ENCODE measurements at regions not wholly inside any gene's neighbourhood (a gene's known extent, or its start where the extent isn't known, plus 50 kb on each side); places are given as distances from the start of the nearest gene placed in this dataset.

DNA sequence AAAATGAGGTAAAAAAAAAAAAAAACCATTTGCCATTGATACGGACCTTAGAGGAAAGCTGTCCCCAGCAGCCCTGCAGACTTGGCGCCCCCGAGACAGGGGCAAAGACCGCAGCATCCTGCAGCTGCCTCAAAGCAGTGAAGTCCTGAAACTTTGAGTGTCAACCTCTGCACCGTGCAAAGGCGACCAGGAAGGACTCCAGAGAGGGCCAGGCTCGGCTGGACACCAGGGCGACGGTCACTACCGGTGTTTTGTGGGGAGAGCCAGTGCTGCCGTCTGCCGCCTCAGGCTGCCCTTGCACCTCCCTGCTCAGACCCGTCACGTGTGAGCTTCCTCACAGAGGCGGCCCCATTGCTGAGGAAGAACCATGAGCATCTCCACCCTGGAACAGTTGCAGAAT lies 146.7 kb upstream of the SPACA7 start:
- Histone ChIP-seq H3K27ac (no peak overlapping the region), H3K4me3 (no peak overlapping the region), H3K4me1 (no peaks in the 10 kb centered on the region), H3K27me3 (peaks cover 0 to 17% (median 0%) of the 10 kb centered on the region in 3 donors), H3K9me3 (no peaks in the 10 kb centered on the region), H3K36me3 (no peaks in the 10 kb centered on the region)
- TF ChIP-seq POLR2A (IDR thresholded peaks at IDR 0.05) (no peak), POLR2AphosphoS5 (IDR thresholded peaks at IDR 0.05) (no peak), EP300 (IDR thresholded peaks at IDR 0.05) (no peak)
- TF ChIP-seq, protein P1, sequence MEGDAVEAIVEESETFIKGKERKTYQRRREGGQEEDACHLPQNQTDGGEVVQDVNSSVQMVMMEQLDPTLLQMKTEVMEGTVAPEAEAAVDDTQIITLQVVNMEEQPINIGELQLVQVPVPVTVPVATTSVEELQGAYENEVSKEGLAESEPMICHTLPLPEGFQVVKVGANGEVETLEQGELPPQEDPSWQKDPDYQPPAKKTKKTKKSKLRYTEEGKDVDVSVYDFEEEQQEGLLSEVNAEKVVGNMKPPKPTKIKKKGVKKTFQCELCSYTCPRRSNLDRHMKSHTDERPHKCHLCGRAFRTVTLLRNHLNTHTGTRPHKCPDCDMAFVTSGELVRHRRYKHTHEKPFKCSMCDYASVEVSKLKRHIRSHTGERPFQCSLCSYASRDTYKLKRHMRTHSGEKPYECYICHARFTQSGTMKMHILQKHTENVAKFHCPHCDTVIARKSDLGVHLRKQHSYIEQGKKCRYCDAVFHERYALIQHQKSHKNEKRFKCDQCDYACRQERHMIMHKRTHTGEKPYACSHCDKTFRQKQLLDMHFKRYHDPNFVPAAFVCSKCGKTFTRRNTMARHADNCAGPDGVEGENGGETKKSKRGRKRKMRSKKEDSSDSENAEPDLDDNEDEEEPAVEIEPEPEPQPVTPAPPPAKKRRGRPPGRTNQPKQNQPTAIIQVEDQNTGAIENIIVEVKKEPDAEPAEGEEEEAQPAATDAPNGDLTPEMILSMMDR (IDR thresholded peaks at IDR 0.05), result no peak
- WGBS, 5 donors, result 75 to 82% (median 79%) methylated on average over 15 of the region's 15 CpGs
- no peak for DNase-seq
- intact Hi-C loops (cut with DNase I; ENCODE audit: low total_unique reads), result no loop called here

DNA sequence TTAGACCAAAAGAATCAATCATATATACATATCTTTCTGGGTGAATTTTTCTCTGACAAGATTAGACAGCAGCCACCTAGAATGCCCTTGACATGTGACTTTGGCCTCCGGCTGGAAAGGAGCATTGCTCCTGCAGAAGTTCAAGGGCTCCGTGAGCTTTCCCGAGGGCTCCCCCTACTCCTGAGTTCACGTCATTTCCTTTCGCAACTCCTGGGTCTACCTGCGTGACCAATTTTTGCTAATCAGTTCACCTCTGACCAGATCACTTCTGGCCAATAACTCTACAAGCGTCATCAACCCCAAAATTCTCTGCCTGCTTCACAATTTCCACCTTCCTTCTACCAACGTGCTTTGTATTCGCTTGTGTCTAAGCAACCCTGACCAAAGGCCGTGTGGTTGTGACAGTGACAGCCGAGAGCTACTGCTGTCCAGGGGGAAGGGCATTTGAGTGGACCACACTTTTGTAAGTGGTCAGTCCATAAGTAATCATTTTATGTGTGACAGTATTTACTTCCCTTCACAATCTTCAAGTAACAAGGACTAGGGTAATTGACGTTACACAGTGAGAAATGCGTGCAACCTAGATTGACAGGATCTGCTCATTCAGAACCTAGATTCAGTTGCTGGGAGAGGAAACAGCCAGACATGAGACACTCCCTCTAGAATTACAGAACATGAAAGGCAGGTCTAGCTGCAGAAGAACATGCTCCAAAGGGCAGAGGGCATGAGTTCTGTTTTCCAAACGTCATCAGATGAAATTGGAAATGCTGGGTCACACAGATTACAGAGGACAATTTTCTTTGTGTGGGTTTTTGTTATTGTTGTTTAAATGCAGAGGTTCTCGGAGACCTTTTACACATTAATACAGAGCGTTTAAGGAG lies 145.9 kb upstream of the SPACA7 start:
- 55 to 70% (median 62%) methylated on average over 16 of the region's 16 CpGs for WGBS, 5 donors
- no peaks in the 10 kb centered on the region for H3K9me3 ChIP-seq
- TF ChIP-seq POLR2AphosphoS5 (IDR thresholded peaks at IDR 0.05), result no peak
- TF ChIP-seq EP300 (IDR thresholded peaks at IDR 0.05), result no peak
- TF ChIP-seq POLR2A (IDR thresholded peaks at IDR 0.05), result no peak
- TF ChIP-seq, protein P1 (IDR thresholded peaks at IDR 0.05), result no peak
- no peak overlapping the region for H3K4me3 ChIP-seq
- no peak for DNase-seq
- no peaks in the 10 kb centered on the region for H3K36me3 ChIP-seq
- intact Hi-C loops (cut with DNase I; ENCODE audit: low total_unique reads), result no loop called here
- no peak overlapping the region for H3K27ac ChIP-seq
- H3K4me1 ChIP-seq, result no peaks in the 10 kb centered on the region
- peaks cover 0 to 25% (median 0%) of the 10 kb centered on the region in 3 donors for H3K27me3 ChIP-seq

GRCh38 chr13:112231451-112232083 lies 144.6 kb upstream of the SPACA7 start:
- Histone ChIP-seq H3K36me3 (no peaks in the 10 kb centered on the region), H3K4me1 (no peaks in the 10 kb centered on the region), H3K27me3 (peaks cover 0 to 32% (median 0%) of the 10 kb centered on the region in 3 donors), H3K27ac (no peak overlapping the region), H3K4me3 (no peak overlapping the region), H3K9me3 (peaks cover 0 to 8% (median 2%) of the 10 kb centered on the region in 4 donors)
- intact Hi-C loops (cut with DNase I; ENCODE audit: low total_unique reads), result no loop called here
- 83 to 89% (median 86%) methylated on average over 21 of the region's 21 CpGs for WGBS, 5 donors
- TF ChIP-seq, protein P1 (IDR thresholded peaks at IDR 0.05), result no peak
- TF ChIP-seq POLR2A (IDR thresholded peaks at IDR 0.05) (no peak), EP300 (IDR thresholded peaks at IDR 0.05) (no peak), POLR2AphosphoS5 (IDR thresholded peaks at IDR 0.05) (no peak)
- DNase-seq, result no peak

DNA sequence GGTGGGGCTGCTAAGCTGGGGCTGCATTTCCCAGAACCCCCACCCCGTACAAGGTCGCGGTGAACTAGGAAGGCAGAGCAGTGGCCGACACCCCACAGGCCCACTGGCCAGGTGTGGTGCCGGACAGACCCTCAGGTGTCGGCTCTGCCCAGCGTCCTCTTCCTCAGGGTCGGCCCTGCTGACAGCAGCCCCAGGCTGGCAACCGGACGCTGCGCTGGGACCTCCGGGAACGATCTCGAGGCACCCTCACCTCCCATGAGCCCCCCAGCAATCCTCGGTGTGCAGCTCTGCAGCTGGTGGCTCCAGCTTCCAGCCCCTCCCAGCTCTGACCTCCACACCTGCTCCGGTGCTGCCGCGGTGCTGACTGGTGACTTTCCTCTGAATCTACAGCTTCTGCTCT lies 142.9 kb upstream of the SPACA7 start:
- 76 to 82% (median 78%) methylated on average over 18 of the region's 18 CpGs for WGBS, 5 donors
- H3K36me3 ChIP-seq, result no peaks in the 10 kb centered on the region
- peaks cover 0 to 15% (median 6%) of the 10 kb centered on the region in 4 donors for H3K9me3 ChIP-seq
- H3K27me3 ChIP-seq, result peaks cover 0 to 38% (median 0%) of the 10 kb centered on the region in 3 donors
- no peak overlapping the region for H3K4me3 ChIP-seq
- H3K4me1 ChIP-seq, result no peaks in the 10 kb centered on the region
- no peak for DNase-seq
- intact Hi-C loops (cut with DNase I; ENCODE audit: low total_unique reads), result no loop called here
- TF ChIP-seq EP300 (IDR thresholded peaks at IDR 0.05) (no peak), POLR2A (IDR thresholded peaks at IDR 0.05) (no peak), POLR2AphosphoS5 (IDR thresholded peaks at IDR 0.05) (no peak)
- TF ChIP-seq, protein P1 (IDR thresholded peaks at IDR 0.05), result no peak
- no peak overlapping the region for H3K27ac ChIP-seq
